ENCODE measurements at regions not wholly inside any gene's neighbourhood (a gene's known extent, or its start where the extent isn't known, plus 50 kb on each side); places are given as distances from the start of the nearest gene placed in this dataset.

DNA sequence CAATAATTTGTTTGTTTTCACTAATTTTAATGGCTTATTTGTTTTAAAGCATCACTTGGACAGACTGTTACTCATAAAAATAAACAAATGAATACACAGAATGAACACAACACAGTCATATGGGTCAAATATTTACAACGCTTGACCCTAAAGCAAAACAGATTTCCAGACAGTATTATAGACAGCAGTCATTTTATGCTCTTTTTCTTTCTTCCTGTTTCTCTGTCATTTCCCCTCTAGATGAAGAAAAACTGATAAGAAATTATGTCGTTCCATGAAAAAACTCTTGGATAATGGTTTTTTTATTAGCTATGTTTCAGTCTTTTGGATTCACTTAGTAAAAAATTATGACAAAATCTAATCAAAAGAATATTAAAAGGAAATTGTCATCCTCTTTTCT, 297.3 kb upstream of the NEGR1 start:
- Histone ChIP-seq H3K9me2 (replicated peaks; ENCODE audit: insufficient read depth, low read length) (no peaks in the 10 kb centered on the region), H4K20me1 (ENCODE audit: insufficient read depth, low read length) (no peaks in the 10 kb centered on the region), H2AFZ (ENCODE audit: low read length) (no peak overlapping the region), H3K9me3 (replicated peaks; ENCODE audit: insufficient read depth, low read length) (no peaks in the 10 kb centered on the region), H3K79me2 (ENCODE audit: low read length) (no peaks in the 10 kb centered on the region), H3K27ac (ENCODE audit: low read length) (no peak overlapping the region), H3K4me1 (ENCODE audit: low read length) (no peaks in the 10 kb centered on the region), H3K4me3 (ENCODE audit: low read length) (no peak overlapping the region), H3F3A (ENCODE audit: insufficient read depth, low read length) (no peaks in the 10 kb centered on the region), H3K4me2 (ENCODE audit: low read depth, low read length) (no peak overlapping the region), H3K36me3 (replicated peaks; ENCODE audit: insufficient read depth, low read length) (no peaks in the 10 kb centered on the region), H3K27me3 (replicated peaks; ENCODE audit: insufficient read depth, low read length) (no peaks in the 10 kb centered on the region), H3K9ac (ENCODE audit: low read length) (no peak overlapping the region)
- TF ChIP-seq EZH2phosphoT487 (IDR thresholded peaks at IDR 0.05; ENCODE audit: low read length) (no peak), EZH2 (optimal IDR thresholded peaks at IDR 0.05; ENCODE audit: low read depth, low read length) (no peak), CTCF (IDR thresholded peaks at IDR 0.05; ENCODE audit: low read length) (no peak)
- no peak for DNase-seq

GRCh38 chr1:72570815-72571214, 288.5 kb upstream of the NEGR1 start:
- no peaks in the 10 kb centered on the region for H3K79me2 ChIP-seq (ENCODE audit: low read length)
- no peak for DNase-seq
- no peak overlapping the region for H2AFZ ChIP-seq (ENCODE audit: low read length)
- no peaks in the 10 kb centered on the region for H3K9me3 ChIP-seq (replicated peaks; ENCODE audit: insufficient read depth, low read length)
- H3F3A ChIP-seq (ENCODE audit: insufficient read depth, low read length) = peaks cover 15% of the 10 kb centered on the region
- H3K9me2 ChIP-seq (replicated peaks; ENCODE audit: insufficient read depth, low read length) = no peaks in the 10 kb centered on the region
- peaks cover 25% of the 10 kb centered on the region for H3K4me1 ChIP-seq (ENCODE audit: low read length)
- H3K4me2 ChIP-seq (ENCODE audit: low read depth, low read length) = no peak overlapping the region
- H3K27ac ChIP-seq (ENCODE audit: low read length) = no peak overlapping the region
- H3K4me3 ChIP-seq (ENCODE audit: low read length) = no peak overlapping the region
- H3K27me3 ChIP-seq (replicated peaks; ENCODE audit: insufficient read depth, low read length) = no peaks in the 10 kb centered on the region
- H4K20me1 ChIP-seq (ENCODE audit: insufficient read depth, low read length) = no peaks in the 10 kb centered on the region
- H3K36me3 ChIP-seq (replicated peaks; ENCODE audit: insufficient read depth, low read length) = no peaks in the 10 kb centered on the region
- H3K9ac ChIP-seq (ENCODE audit: low read length) = no peak overlapping the region
- TF ChIP-seq CTCF (IDR thresholded peaks at IDR 0.05; ENCODE audit: low read length) = no peak
- no peak for TF ChIP-seq EZH2 (optimal IDR thresholded peaks at IDR 0.05; ENCODE audit: low read depth, low read length)
- TF ChIP-seq EZH2phosphoT487 (IDR thresholded peaks at IDR 0.05; ENCODE audit: low read length) = no peak

GRCh38 chr1:72568113-72568512, 285.8 kb upstream of the NEGR1 start:
- peak; percentile 96 for DNase-seq
- Histone ChIP-seq H3K4me2 (ENCODE audit: low read depth, low read length) (peak overlapping the region; percentile 65), H3K27me3 (replicated peaks; ENCODE audit: insufficient read depth, low read length) (no peaks in the 10 kb centered on the region), H3K4me3 (ENCODE audit: low read length) (no peak overlapping the region), H3K9ac (ENCODE audit: low read length) (no peak overlapping the region), H4K20me1 (ENCODE audit: insufficient read depth, low read length) (no peaks in the 10 kb centered on the region), H3K9me2 (replicated peaks; ENCODE audit: insufficient read depth, low read length) (no peaks in the 10 kb centered on the region), H3K36me3 (replicated peaks; ENCODE audit: insufficient read depth, low read length) (no peaks in the 10 kb centered on the region), H3K27ac (ENCODE audit: low read length) (peak overlapping the region; percentile 75), H3K4me1 (ENCODE audit: low read length) (peaks cover 25% of the 10 kb centered on the region), H3K79me2 (ENCODE audit: low read length) (no peaks in the 10 kb centered on the region), H3F3A (ENCODE audit: insufficient read depth, low read length) (peaks cover 15% of the 10 kb centered on the region), H3K9me3 (replicated peaks; ENCODE audit: insufficient read depth, low read length) (no peaks in the 10 kb centered on the region), H2AFZ (ENCODE audit: low read length) (no peak overlapping the region)
- no peak for TF ChIP-seq EZH2phosphoT487 (IDR thresholded peaks at IDR 0.05; ENCODE audit: low read length)
- no peak for TF ChIP-seq EZH2 (optimal IDR thresholded peaks at IDR 0.05; ENCODE audit: low read depth, low read length)
- no peak for TF ChIP-seq CTCF (IDR thresholded peaks at IDR 0.05; ENCODE audit: low read length)
